MM.1S (cell line): ENCODE measurements at regions not wholly inside any gene's neighbourhood (a gene's known extent, or its start where the extent isn't known, plus 50 kb on each side); places are given as distances from the start of the nearest gene placed in this dataset.

ENCODE experiments used
- DNase-seq: peaks from one replicate; pipeline ENCODE4 v3.0.0-alpha.2; 2015
- H2AFZ ChIP-seq: fragments of 300-600 bp; sonication (generic); 2 replicates; pipeline ENCODE4 v1.6.0; 2016; ENCODE audit warnings: antibody characterized with exemption, low read length
- H3F3A ChIP-seq: fragments of 300-600 bp; sonication (generic); 2 replicates; pipeline ENCODE4 v1.6.1; 2016; ENCODE audit warnings: mild to moderate bottlenecking, antibody characterized with exemption, low read length, moderate library complexity, mixed read lengths; ENCODE audit not compliant: insufficient read depth
- H3K27ac ChIP-seq: fragments of 300-600 bp; sonication (generic); 2 replicates; pipeline ENCODE4 v1.5.1; 2016; ENCODE audit warnings: mild to moderate bottlenecking, low read length
- H3K27me3 ChIP-seq: fragments of 300-600 bp; sonication (generic); replicated peaks from 2 replicates; pipeline ENCODE4 v1.6.0; 2016; ENCODE audit warnings: low read length; ENCODE audit not compliant: insufficient read depth
- H3K36me3 ChIP-seq: fragments of 300-600 bp; sonication (generic); replicated peaks from 2 replicates; pipeline ENCODE4 v1.6.1; 2016; ENCODE audit warnings: mild to moderate bottlenecking, low read length, mixed read lengths; ENCODE audit not compliant: insufficient read depth
- H3K4me1 ChIP-seq: fragments of 300-600 bp; sonication (generic); 2 replicates; pipeline ENCODE4 v1.6.1; 2016; ENCODE audit warnings: low read length, mixed read lengths
- H3K4me2 ChIP-seq: fragments of 300-600 bp; sonication (generic); 2 replicates; pipeline ENCODE4 v1.6.0; 2016; ENCODE audit warnings: low read depth, low read length
- H3K4me3 ChIP-seq: fragments of 300-600 bp; sonication (generic); 2 replicates; pipeline ENCODE4 v1.5.1; 2016; ENCODE audit warnings: low read length, mixed read lengths
- H3K79me2 ChIP-seq: fragments of 300-600 bp; sonication (generic); 2 replicates; pipeline ENCODE4 v1.6.1; 2016; ENCODE audit warnings: mixed run types, low read length, mixed read lengths
- H3K9ac ChIP-seq: fragments of 300-600 bp; sonication (generic); 2 replicates; pipeline ENCODE4 v1.6.1; 2016; ENCODE audit warnings: low read length, mixed read lengths
- H3K9me2 ChIP-seq: fragments of 300-600 bp; sonication (generic); replicated peaks from 2 replicates; pipeline ENCODE4 v1.6.1; 2016; ENCODE audit warnings: mild to moderate bottlenecking, low read length, mixed read lengths; ENCODE audit not compliant: insufficient read depth
- H3K9me3 ChIP-seq: fragments of 300-600 bp; sonication (generic); replicated peaks from 2 replicates; pipeline ENCODE4 v1.6.1; 2016; ENCODE audit warnings: mild to moderate bottlenecking, low read length, mixed read lengths; ENCODE audit not compliant: insufficient read depth
- H4K20me1 ChIP-seq: fragments of 300-600 bp; sonication (generic); 2 replicates; pipeline ENCODE4 v1.6.1; 2016; ENCODE audit warnings: mild to moderate bottlenecking, low read length, moderate library complexity, mixed read lengths; ENCODE audit not compliant: insufficient read depth
- CTCF ChIP-seq: fragments of 300-600 bp; sonication (generic); IDR thresholded peaks from 2 replicates; pipeline ENCODE4 v1.5.1; 2016; ENCODE audit warnings: antibody characterized with exemption, low read length, mixed read lengths
- EZH2 ChIP-seq: fragments of 300-600 bp; sonication (generic); optimal IDR thresholded peaks from 2 replicates; pipeline ENCODE3; 2017; ENCODE audit warnings: low read depth, mild to moderate bottlenecking, antibody characterized with exemption, low read length, mixed read lengths
- EZH2phosphoT487 ChIP-seq: fragments of 300-600 bp; sonication (generic); IDR thresholded peaks from 2 replicates; pipeline ENCODE4 v1.6.1; 2018; ENCODE audit warnings: antibody characterized with exemption, low read length

- no peak overlapping the region for H3K4me3 ChIP-seq
- no peaks in the 10 kb centered on the region for H3K79me2 ChIP-seq
- H3K4me2 ChIP-seq, result no peak overlapping the region
- no peak for TF ChIP-seq EZH2
- TF ChIP-seq EZH2phosphoT487, result no peak
- TF ChIP-seq CTCF, result no peak
- H3K27me3 ChIP-seq, result no peaks in the 10 kb centered on the region
- no peak overlapping the region for H3K27ac ChIP-seq
- H2AFZ ChIP-seq, result no peak overlapping the region
- no peaks in the 10 kb centered on the region for H3K9me3 ChIP-seq
- no peaks in the 10 kb centered on the region for H3K9me2 ChIP-seq
- H3K4me1 ChIP-seq, result no peaks in the 10 kb centered on the region
- no peaks in the 10 kb centered on the region for H3F3A ChIP-seq
- H3K36me3 ChIP-seq, result no peaks in the 10 kb centered on the region
- DNase-seq, result no peak
- no peak overlapping the region for H3K9ac ChIP-seq
- H4K20me1 ChIP-seq, result no peaks in the 10 kb centered on the region
Observed at GRCh38 chr7:46937826-46938225, 644.1 kb downstream of the TNS3 start.

GRCh38 chr7:46934198-46934825 is 647.6 kb downstream of the TNS3 start:
- H3F3A ChIP-seq, result no peaks in the 10 kb centered on the region
- no peaks in the 10 kb centered on the region for H4K20me1 ChIP-seq
- no peaks in the 10 kb centered on the region for H3K79me2 ChIP-seq
- H3K4me1 ChIP-seq, result no peaks in the 10 kb centered on the region
- H3K36me3 ChIP-seq, result no peaks in the 10 kb centered on the region
- DNase-seq, result no peak
- TF ChIP-seq EZH2phosphoT487 (no peak), EZH2 (no peak), CTCF (no peak)
- no peak overlapping the region for H3K4me2 ChIP-seq
- H3K27ac ChIP-seq, result no peak overlapping the region
- H3K9me3 ChIP-seq, result no peaks in the 10 kb centered on the region
- H3K4me3 ChIP-seq, result no peak overlapping the region
- H3K9ac ChIP-seq, result no peak overlapping the region
- no peaks in the 10 kb centered on the region for H3K27me3 ChIP-seq
- H3K9me2 ChIP-seq, result no peaks in the 10 kb centered on the region
- no peak overlapping the region for H2AFZ ChIP-seq

GRCh38 chr7:46933596-46933995 is 648.3 kb downstream of the TNS3 start:
- Histone ChIP-seq H4K20me1 (no peaks in the 10 kb centered on the region), H3K27me3 (no peaks in the 10 kb centered on the region), H3K79me2 (no peaks in the 10 kb centered on the region), H3K4me2 (no peak overlapping the region), H3K36me3 (no peaks in the 10 kb centered on the region), H3F3A (no peaks in the 10 kb centered on the region), H3K9ac (no peak overlapping the region), H3K9me2 (no peaks in the 10 kb centered on the region), H3K9me3 (no peaks in the 10 kb centered on the region), H3K4me3 (no peak overlapping the region), H3K4me1 (no peaks in the 10 kb centered on the region), H2AFZ (no peak overlapping the region), H3K27ac (no peak overlapping the region)
- DNase-seq, result no peak
- no peak for TF ChIP-seq CTCF
- TF ChIP-seq EZH2phosphoT487, result no peak
